HG02981 (cell line): ENCODE measurements at regions not wholly inside any gene's neighbourhood (a gene's known extent, or its start where the extent isn't known, plus 50 kb on each side); places are given as distances from the start of the nearest gene placed in this dataset.
"Not testable (repeated sequence)": the region's sequence is repeated elsewhere in the genome, so short reads cannot be mapped to it uniquely, and the experiment has no call there.

Source experiments
- ATAC-seq: cut with Tn5 transposase; IDR thresholded peaks from one replicate; pipeline ENCODE4 v1.9.1; 2021; ENCODE audit warnings: mild to moderate bottlenecking, moderate library complexity; ENCODE audit not compliant: unreplicated experiment

DNA sequence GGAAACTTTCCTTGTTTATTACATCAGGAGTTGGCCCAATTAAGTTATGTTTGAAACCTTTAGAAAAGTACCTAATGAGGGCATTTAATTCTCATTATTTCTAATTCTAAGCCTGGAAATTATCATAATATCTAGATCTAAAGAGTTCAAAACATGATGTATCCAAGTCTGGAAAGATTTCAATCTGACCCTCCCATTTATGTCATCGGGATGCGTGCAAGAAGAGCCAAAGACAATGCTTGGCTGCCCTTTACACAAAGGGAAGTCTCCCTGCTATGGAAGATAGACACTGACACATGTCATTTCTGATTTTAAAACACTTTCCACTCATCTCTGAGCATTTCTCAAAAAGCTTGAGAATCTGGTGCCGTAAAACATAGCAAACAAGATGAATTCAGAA is 222.4 kb downstream of the ANTXR2 start:
- no peak for ATAC-seq

- ATAC-seq: no peak
Observed at GRCh38 chr4:79848329-79848728, 224.7 kb downstream of the ANTXR2 start.

GRCh38 chr4:79847411-79847810 is 225.6 kb downstream of the ANTXR2 start:
- ATAC-seq: no peak

- ATAC-seq: no peak
Observed at GRCh38 chr4:79842162-79842561, 230.9 kb downstream of the ANTXR2 start.

DNA sequence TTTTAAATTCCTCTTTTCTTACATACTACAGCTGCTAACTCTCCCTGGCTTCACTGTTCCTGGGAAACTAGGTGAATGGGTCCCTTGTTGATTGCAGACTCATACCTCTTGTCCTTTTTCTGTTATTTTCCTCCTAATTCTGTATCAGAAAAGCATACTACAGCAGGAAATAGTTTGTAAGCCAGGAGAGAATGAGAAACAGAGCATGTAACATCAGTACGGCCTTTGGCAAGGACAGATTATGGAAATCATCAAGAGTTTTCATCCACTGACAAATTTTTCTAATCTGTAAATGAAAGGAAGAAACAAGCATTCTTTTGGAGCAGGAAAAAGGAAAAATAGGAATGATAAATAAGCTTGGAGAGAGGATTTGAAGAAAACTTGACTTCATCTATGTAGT is 239.2 kb downstream of the ANTXR2 start:
- no peak for ATAC-seq

- no peak for ATAC-seq
Observed at GRCh38 chr4:79831701-79832514, 241.1 kb downstream of the ANTXR2 start.

DNA sequence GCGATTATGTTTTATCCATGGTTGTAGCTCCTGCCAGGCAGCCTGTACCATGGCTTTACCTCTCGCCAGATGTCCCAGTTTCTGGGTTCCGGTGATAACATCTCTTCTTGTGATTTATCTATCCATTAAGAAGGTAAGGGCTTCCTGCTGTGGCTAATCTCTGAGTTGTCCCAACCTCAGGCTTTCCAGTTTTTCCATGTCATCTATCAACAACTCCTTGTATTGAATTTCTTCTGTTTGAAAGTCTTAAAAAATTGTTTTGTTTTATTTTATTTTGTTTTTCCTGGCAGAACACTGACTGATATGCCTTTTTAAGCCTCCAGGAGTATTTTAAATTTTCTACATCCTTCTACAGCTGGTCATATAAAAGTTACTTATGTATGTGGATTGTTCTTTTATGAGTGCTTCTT is 241.9 kb downstream of the ANTXR2 start:
- no peak for ATAC-seq

DNA sequence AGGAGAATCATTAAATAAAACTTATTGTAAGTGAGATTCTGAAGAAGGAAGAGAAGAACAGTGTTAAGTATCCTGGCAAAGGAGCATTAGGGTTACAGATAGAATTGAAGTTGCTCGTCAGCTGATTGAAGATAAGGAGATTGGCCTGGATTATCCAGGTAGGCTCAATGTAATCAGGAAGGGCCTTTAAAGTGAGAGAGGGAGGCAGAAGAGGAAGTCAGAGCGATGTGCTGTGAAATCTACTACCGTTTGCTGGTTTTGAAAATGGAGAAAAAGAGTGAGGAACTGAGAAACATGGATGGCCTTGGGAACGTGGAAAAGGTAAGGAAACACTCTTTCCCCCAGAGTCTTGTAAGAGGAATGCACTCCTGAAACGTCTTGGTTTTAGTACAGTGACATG is 245.7 kb downstream of the ANTXR2 start:
- ATAC-seq: no peak

GRCh38 chr4:79823148-79823763 is 249.8 kb downstream of the ANTXR2 start:
- no peak for ATAC-seq

- ATAC-seq: no peak
Observed at GRCh38 chr4:79820427-79820826, 252.6 kb downstream of the ANTXR2 start.

DNA sequence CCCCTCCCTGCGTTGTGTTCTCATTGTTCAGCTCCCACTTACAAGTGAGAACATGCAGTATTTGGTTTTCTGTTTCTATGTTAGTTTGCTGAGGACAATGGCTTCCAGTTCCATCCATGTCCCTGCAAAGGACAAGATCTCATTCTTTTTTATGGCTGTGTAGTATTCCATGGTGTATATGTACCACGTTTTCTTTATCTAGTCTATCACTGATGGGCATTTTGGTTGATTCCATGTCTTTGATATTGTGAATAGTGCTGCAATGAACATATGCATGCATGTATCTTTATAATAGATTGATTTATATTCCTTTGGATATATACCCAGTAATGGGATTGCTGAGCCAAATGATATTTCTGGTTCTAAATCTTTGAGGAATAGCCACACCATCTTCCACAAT is 265.1 kb downstream of the ANTXR2 start:
- not testable (repeated sequence) for ATAC-seq

GRCh38 chr4:79798047-79798446 is 275.0 kb downstream of the ANTXR2 start:
- ATAC-seq: no peak

GRCh38 chr4:79796948-79797347 is 276.1 kb downstream of the ANTXR2 start:
- ATAC-seq: no peak

DNA sequence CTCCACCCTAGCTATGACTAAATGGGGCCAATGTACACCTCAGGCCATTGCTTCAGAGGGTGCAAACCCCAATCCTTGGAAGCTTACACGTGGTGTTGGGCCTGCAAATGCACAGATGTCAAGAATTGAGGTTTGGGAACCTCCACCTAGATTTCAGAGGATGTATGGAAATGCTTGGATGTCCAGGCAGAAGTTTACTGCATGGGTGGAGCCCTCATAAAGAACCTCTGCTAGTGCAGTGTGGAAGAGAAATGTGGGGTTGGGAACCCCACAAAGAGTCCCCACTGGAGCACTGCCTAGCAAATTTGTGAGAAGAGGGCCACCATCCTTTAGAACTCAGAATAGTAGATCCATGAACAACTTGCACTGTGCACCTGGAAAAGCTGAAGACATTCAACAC is 284.1 kb downstream of the ANTXR2 start:
- no peak for ATAC-seq

DNA sequence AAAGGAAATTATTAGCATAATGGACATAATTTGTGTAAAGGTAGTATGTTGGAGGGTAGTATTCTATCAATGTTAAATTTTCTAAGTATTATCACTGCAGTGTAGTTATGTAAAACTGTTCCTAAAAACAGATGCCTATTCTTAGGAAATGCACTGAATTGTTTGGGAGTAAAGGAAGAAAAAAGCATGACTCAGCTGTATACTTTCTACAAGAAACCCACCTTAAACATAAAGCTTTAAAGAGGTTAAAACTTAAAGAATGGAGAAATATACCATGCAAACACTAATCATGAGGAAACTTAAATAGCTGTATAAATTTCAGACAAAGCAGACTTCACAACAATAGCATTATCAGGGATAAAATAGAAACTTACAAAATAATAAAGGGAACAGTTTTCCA is 292.9 kb downstream of the ANTXR2 start:
- no peak for ATAC-seq

GRCh38 chr4:79772510-79772909 is 300.5 kb downstream of the ANTXR2 start:
- ATAC-seq: no peak

GRCh38 chr4:79764120-79764519 is 308.9 kb downstream of the ANTXR2 start:
- ATAC-seq: no peak

- no peak for ATAC-seq
Observed at GRCh38 chr4:79763486-79764075, 309.4 kb downstream of the ANTXR2 start.

DNA sequence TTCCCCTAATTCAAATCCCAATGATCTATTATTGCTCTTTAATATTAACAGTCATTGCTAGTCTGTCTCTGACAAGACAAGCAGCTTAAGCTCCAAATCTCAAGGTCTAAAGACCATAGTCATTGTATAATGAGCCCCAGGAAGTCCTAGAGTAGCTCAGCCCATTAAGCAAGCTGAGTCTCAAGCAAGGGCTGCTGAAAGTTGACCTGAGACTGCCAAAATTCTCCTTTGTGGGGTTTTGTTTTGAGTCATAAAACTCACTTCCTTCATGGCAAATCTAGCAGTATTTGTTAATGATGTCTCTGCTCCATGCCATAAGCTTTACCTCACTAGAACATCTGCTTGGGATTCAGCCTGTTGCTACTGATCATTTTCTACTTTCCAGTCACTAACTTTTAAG is 313.2 kb downstream of the ANTXR2 start:
- ATAC-seq: no peak

DNA sequence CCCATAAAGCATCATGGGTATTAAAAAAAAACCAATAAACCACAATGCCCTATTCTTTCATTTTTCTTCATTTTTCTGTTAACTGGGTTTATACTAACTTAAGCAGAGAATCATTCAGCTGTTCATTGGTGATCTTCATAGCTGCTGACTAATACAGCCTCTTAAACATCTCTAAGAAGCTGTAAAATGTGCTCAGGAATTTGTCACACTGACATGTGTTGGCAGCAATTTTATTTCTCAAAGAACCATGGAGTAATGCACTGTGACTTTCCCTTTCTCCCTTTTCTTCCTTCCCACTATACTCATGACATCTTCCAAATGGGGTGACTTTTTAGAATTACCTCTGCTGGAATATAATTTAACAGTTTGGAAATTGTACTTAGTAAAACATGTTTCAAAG is 315.4 kb downstream of the ANTXR2 start:
- no peak for ATAC-seq

- no peak for ATAC-seq
Observed at GRCh38 chr4:79756140-79756895, 316.7 kb downstream of the ANTXR2 start.
